ENCODE measurements at regions not wholly inside any gene's neighbourhood (a gene's known extent, or its start where the extent isn't known, plus 50 kb on each side); places are given as distances from the start of the nearest gene placed in this dataset.

- no peak for DNase-seq (ENCODE audit: low spot score)
- TF ChIP-seq, protein P1, sequence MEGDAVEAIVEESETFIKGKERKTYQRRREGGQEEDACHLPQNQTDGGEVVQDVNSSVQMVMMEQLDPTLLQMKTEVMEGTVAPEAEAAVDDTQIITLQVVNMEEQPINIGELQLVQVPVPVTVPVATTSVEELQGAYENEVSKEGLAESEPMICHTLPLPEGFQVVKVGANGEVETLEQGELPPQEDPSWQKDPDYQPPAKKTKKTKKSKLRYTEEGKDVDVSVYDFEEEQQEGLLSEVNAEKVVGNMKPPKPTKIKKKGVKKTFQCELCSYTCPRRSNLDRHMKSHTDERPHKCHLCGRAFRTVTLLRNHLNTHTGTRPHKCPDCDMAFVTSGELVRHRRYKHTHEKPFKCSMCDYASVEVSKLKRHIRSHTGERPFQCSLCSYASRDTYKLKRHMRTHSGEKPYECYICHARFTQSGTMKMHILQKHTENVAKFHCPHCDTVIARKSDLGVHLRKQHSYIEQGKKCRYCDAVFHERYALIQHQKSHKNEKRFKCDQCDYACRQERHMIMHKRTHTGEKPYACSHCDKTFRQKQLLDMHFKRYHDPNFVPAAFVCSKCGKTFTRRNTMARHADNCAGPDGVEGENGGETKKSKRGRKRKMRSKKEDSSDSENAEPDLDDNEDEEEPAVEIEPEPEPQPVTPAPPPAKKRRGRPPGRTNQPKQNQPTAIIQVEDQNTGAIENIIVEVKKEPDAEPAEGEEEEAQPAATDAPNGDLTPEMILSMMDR (IDR thresholded peaks at IDR 0.05; ENCODE audit: borderline replicate concordance, control extremely low read depth, extremely low read depth, insufficient read depth, missing control alignments), result no peak
- in situ Hi-C loops (cut with MboI; ENCODE audit: low sequenced_read_pairs, unreplicated experiment), result no loop called here
These were observed 225.3 kb upstream of the ZMIZ1 start for GRCh38 chr10:78843495-78843894.

- no peak for DNase-seq (ENCODE audit: low spot score)
- in situ Hi-C loops (cut with MboI; ENCODE audit: low sequenced_read_pairs, unreplicated experiment), result no loop called here
- TF ChIP-seq, protein P1 (IDR thresholded peaks at IDR 0.05; ENCODE audit: borderline replicate concordance, control extremely low read depth, extremely low read depth, insufficient read depth, missing control alignments), result no peak
These were observed 223.7 kb upstream of the ZMIZ1 start for GRCh38 chr10:78844960-78845607.

GRCh38 chr10:78846071-78846470, 222.7 kb upstream of the ZMIZ1 start:
- TF ChIP-seq, protein P1 (IDR thresholded peaks at IDR 0.05; ENCODE audit: borderline replicate concordance, control extremely low read depth, extremely low read depth, insufficient read depth, missing control alignments), result no peak
- in situ Hi-C loops (cut with MboI; ENCODE audit: low sequenced_read_pairs, unreplicated experiment), result no loop called here
- no peak for DNase-seq (ENCODE audit: low spot score)

DNA sequence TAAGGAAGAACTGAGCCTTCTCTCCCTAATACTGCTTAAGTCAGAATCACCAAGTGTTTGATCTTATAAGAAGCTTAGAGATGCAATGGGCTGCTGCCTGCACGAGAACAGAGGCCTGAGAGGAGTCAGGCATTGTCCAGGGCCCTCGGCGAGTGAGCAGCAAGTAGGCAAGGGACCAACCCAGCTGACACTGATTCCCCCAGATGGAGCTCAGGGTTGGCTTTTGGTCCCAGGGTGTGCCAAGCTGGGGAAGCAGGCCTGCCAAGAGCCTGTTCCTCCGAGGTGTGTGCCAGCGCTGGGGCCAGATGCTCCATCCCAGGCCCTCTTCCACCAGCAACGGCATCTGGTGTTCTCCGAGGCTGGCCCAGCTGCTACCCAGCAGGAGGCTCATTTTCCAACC, 222.0 kb upstream of the ZMIZ1 start:
- DNase-seq (ENCODE audit: low spot score), result no peak
- in situ Hi-C loops (cut with MboI; ENCODE audit: low sequenced_read_pairs, unreplicated experiment), result no loop called here
- TF ChIP-seq, protein P1 (IDR thresholded peaks at IDR 0.05; ENCODE audit: borderline replicate concordance, control extremely low read depth, extremely low read depth, insufficient read depth, missing control alignments), result no peak

DNA sequence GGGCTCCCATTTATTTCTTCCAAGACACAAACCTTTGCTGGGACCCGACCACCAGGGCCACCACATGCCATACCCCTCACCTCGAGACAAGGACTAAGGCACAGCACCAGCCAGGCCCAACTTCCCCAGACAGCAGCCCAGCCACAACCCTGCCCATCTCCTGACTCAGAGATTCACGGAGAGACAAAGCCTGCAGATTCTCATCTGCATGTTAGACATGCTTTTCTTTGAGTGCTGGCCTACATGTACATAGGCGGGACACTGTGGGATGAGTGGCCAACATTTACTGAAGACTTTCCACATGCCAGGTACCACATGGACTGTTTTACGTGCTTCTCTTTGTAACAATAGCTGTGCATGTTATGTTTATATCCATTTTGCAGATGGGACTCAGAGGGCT, 221.3 kb upstream of the ZMIZ1 start:
- TF ChIP-seq, protein P1 (IDR thresholded peaks at IDR 0.05; ENCODE audit: borderline replicate concordance, control extremely low read depth, extremely low read depth, insufficient read depth, missing control alignments), result no peak
- no peak for DNase-seq (ENCODE audit: low spot score)
- in situ Hi-C loops (cut with MboI; ENCODE audit: low sequenced_read_pairs, unreplicated experiment), result no loop called here

GRCh38 chr10:78849115-78849514, 219.7 kb upstream of the ZMIZ1 start:
- TF ChIP-seq, protein P1 (IDR thresholded peaks at IDR 0.05; ENCODE audit: borderline replicate concordance, control extremely low read depth, extremely low read depth, insufficient read depth, missing control alignments), result no peak
- in situ Hi-C loops (cut with MboI; ENCODE audit: low sequenced_read_pairs, unreplicated experiment), result no loop called here
- DNase-seq (ENCODE audit: low spot score), result no peak

All from GM13976 (cell line).